ENCODE measurements at regions not wholly inside any gene's neighbourhood (a gene's known extent, or its start where the extent isn't known, plus 50 kb on each side); places are given as distances from the start of the nearest gene placed in this dataset.

DNA sequence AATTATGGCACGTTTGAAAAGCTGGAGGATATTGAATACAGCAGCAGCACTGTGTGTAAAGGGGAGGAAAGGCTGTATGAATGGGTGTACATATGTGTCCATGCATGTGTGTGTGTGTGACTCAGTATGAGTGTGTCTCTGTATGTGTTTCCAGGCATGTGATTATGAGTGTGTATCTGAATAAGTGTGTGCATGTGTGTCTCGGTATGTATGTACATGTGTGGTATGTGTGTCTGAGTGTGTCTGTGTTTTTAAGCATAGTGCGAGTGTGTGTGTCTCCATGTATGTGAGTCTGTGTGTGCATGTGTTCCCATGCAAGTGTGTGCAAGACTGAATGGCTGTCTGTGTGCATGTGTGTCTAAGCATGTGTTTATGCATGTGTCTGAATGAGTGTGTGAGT is 259.1 kb upstream of the XYLT1 start:
- TF ChIP-seq, protein P1, sequence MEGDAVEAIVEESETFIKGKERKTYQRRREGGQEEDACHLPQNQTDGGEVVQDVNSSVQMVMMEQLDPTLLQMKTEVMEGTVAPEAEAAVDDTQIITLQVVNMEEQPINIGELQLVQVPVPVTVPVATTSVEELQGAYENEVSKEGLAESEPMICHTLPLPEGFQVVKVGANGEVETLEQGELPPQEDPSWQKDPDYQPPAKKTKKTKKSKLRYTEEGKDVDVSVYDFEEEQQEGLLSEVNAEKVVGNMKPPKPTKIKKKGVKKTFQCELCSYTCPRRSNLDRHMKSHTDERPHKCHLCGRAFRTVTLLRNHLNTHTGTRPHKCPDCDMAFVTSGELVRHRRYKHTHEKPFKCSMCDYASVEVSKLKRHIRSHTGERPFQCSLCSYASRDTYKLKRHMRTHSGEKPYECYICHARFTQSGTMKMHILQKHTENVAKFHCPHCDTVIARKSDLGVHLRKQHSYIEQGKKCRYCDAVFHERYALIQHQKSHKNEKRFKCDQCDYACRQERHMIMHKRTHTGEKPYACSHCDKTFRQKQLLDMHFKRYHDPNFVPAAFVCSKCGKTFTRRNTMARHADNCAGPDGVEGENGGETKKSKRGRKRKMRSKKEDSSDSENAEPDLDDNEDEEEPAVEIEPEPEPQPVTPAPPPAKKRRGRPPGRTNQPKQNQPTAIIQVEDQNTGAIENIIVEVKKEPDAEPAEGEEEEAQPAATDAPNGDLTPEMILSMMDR (IDR thresholded peaks at IDR 0.05; ENCODE audit: low read depth, low read length): no peak
- no peak overlapping the region for H3K4me3 ChIP-seq (ENCODE audit: low read depth, low read length)

DNA sequence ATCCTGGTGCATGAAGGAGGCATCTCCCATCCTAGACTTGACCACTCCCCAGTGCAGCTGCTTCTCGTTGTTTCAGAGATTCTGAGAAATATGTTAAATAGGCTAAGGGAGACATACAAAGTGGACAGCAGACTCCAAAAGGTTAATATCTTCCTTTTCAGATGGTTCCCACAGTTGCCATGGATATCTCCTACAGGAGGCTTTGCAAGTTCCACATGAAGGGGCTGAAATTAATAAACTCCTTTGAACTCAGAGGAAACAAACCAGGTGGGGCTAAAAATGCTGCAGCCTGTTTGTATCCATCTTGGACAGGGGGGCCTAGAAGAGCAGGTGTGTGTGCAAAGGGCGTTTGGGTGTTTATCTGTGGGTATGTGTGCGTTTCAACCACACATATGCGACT is 257.4 kb upstream of the XYLT1 start:
- H3K4me3 ChIP-seq (ENCODE audit: low read depth, low read length): no peak overlapping the region
- TF ChIP-seq, protein P1 (IDR thresholded peaks at IDR 0.05; ENCODE audit: low read depth, low read length): no peak

- TF ChIP-seq, protein P1 (IDR thresholded peaks at IDR 0.05; ENCODE audit: low read depth, low read length): no peak
- H3K4me3 ChIP-seq (ENCODE audit: low read depth, low read length): no peak overlapping the region
Observed at GRCh38 chr16:17724242-17724898, 253.6 kb upstream of the XYLT1 start.

DNA sequence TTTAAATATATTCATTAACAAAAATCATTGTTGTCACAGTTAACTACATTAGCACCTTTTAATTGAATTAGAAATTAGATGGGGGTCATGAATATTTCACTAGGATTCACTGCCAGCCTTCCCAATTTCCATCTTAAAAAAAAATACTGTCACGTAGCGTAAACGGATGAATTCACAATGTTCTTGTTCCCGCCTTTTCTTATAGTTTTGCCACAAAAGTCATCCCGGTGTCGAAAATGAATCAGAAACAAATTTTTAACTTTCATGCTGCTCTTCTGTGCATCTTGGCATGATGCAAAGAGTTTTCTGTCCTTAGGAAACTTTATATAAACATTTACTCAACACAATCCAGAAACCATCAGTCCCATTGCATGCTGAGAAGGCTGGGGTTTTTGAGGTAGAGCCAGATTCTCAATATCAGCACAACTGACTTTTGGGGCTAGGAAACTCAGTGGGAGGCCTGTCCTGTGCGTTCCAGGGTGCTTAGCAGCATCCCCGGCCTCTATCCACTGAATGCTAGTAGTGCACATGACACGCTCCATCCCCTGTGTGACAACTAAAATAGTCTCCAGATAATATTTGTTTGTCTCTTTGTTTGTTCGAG is 252.9 kb upstream of the XYLT1 start:
- H3K4me3 ChIP-seq (ENCODE audit: low read depth, low read length): no peak overlapping the region
- TF ChIP-seq, protein P1 (IDR thresholded peaks at IDR 0.05; ENCODE audit: low read depth, low read length): no peak

- TF ChIP-seq, protein P1 (IDR thresholded peaks at IDR 0.05; ENCODE audit: low read depth, low read length): no peak
- H3K4me3 ChIP-seq (ENCODE audit: low read depth, low read length): no peak overlapping the region
Observed at GRCh38 chr16:17718495-17718894, 247.7 kb upstream of the XYLT1 start.

GRCh38 chr16:17705847-17706246 is 235.1 kb upstream of the XYLT1 start:
- H3K4me3 ChIP-seq (ENCODE audit: low read depth, low read length): no peak overlapping the region
- TF ChIP-seq, protein P1 (IDR thresholded peaks at IDR 0.05; ENCODE audit: low read depth, low read length): no peak

GRCh38 chr16:17696616-17697015 is 225.9 kb upstream of the XYLT1 start:
- H3K4me3 ChIP-seq (ENCODE audit: low read depth, low read length): no peak overlapping the region
- TF ChIP-seq, protein P1 (IDR thresholded peaks at IDR 0.05; ENCODE audit: low read depth, low read length): no peak

All from WI38 (cell line).